C1 segment of cervical spinal cord (tissue), 14 donors: ENCODE measurements at regions not wholly inside any gene's neighbourhood (a gene's known extent, or its start where the extent isn't known, plus 50 kb on each side); places are given as distances from the start of the nearest gene placed in this dataset.
A peak's percentile ranks its signal among the peaks of the same experiment; 100 is the strongest.

Source experiments
- DNase-seq, 14 donors: peaks; one replicate each; lab custom pipeline; 2025; lab: John Stamatoyannopoulos, UW

DNA sequence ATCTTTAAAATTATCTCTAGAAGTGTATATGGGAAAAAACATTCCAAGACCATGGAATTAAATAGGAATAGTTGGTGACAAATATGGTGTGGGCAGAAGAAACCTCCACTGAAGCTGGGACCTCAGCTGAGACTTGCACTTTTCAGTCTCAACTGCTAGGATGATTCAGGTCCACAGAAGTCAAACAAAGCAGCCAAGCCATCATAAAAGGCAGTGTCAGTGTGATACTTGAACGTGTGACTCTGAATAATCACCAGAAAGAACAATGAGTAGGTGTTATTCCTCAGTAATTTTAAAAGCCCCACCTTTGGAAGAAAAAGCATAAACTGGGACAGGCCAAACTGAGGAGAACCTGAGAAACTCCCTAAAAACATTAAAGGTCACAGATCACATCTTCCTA is 90.7 kb downstream of the ZNF281 start:
- DNase-seq, result no peak

DNA sequence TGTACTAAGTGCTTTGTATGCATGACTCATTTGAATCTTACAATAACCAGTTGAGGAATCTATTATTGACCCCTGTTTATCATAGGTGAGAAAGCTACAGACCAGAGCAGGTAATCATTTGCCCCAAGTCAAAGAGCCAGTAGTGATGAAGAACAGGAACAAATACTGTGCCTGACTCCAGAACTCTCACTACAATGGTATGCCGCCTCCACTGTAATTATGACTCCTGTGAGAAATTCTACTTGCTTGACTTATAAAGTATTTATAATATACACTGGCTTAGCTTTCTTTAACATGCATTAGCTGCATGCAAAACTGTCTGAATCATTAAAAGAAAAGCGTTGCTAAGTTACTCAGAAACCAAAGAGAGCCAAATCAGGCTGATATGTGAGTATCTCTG is 92.6 kb downstream of the ZNF281 start:
- no peak for DNase-seq

DNA sequence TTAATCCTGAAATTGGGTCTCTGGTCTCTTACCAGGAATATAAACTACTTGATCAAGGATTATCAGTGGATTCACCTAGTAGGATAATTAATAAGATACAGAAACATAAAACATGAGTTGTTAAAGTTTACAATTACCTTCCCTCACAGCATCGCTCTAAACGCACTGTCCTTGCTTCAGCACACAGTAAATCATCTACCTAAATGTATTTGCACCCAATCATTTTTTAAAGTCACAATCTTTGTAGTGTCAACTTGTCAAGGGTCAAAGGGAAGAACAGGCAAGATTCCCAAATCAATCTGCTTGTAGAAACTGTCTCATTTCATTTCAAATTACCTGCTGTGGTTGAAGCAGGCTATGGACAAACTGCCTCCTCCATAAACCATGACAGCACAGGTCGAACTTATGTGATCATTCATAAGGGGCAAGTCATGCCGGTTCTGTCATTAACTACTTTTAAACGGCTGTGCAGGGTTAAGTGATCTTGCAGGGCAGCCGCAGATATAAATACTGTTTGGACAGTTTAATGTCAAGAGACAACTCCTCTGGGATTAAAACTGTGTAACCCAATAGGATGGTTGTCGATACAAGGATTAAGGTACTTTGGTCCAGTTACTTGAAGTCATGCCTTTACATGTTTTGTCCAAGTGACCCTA is 93.6 kb downstream of the ZNF281 start:
- no peak for DNase-seq

DNA sequence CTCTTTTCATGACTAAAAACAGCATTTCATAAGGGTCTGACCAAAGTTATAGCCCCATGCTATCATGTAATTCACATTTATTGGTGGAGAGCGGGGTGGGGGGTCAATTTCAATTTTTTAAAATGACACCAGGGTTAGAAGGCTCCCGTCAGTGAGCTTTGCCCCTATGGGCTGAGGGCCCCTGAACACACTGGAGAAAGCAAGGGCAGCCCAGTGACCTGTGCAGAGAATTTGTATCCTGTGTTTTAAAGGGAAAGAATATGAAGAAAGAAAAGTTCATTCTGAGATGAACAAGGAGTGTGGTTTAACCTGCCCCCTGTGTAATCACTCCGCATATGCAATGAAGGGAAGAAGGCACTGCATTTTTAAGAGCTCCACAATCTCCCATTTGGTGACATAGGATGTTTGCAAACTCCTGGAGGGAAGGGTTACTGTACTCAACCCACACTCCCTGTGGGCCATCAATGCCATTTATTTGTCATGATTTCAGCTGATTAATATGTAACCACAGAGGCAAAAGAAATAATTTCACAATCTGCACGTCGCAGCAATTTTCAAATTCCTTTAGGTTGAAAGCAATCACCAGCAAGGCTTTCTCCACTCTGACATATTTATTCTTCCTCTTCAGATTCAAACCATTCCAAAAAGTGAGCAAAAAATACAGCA is 95.6 kb downstream of the ZNF281 start:
- DNase-seq, result no peak

DNA sequence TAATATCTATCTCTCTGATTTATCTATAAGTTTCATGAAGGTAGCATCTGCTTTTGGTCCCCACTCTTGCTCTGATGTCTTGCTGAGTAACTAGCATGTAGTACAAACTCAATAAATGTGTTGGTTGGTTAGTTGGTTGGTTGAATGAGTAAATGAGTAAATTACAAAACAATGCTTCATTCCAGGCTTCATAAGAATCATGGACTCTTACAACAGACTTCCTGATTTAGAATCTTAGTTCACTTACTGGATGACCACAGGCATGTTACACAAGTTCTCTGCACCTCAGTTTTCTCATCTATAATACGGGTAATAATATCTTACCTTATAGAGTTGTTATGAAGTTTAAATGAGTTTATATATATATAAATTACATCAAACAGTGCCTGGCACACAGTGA is 98.6 kb downstream of the ZNF281 start:
- DNase-seq, result no peak

DNA sequence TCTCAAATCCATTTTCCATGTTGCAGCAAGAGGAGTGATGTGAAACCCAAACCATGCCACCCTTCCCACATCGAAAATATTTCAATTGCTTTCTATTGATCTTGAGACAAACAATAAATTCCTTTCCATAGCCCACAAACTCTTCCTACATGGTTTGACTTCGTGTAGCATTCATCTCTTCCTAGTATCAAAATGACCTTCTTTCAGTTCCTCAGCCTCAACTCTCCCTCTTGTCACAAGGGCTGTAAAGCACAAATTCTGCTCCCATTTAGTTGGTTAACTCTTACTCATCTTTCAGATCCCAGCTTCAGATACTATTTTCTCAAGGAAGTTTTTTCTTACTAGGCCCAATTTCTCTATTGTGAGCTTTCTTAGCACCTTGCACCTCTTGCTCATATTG is 99.0 kb downstream of the ZNF281 start:
- no peak for DNase-seq

DNA sequence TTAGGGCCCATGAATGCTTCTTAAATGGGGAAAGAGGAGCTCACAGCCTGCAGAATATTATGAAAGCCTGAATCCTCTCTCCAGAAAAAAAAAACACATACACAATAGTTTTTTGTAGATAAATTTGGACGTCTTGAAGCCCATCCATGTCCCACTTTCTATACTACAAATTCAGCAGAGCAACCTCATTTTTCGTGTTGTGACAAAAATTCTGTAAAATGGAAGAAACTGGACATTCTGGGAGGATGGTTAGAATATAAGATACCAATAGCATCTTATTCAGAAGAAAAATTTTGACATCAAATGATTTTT is 102.1 kb downstream of the ZNF281 start:
- no peak for DNase-seq

DNA sequence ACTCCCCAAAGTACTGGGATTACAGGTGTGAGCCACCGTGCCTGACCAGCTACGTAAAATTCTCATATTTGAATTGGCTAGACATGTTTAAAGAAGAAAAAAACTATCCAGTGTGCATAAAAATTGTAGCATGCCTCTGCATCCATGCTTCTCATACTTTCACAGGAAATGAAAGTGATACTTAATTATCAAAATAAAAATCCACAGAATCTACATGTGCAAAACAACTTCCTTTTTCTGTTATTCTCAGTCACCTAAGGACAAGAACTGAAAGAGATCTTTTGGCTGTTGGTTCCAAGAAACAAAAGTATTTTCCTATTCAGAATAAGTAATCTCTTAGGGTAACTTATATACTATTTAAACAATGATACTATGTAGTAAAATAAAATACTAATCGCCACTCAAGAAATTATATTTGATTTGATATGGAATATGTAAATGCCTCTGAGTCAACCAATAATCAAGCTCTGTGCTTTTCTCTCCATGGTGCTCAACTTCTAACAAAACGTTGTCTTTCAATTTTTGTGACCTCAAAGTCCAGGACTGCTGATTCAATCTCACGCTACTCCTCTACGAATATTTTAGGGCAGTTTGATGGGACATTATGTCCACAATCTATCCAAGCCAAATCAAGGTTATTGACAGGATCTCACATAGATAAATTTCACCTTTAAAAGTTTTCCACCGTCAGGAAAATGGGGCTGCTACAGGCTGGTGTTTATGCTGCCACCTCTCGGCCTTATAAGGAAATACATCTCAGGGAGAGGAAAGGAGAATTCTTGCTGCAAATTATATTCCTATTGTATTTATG is 102.7 kb downstream of the ZNF281 start:
- peak in 1 of 14 donors; percentile 13 for DNase-seq

DNA sequence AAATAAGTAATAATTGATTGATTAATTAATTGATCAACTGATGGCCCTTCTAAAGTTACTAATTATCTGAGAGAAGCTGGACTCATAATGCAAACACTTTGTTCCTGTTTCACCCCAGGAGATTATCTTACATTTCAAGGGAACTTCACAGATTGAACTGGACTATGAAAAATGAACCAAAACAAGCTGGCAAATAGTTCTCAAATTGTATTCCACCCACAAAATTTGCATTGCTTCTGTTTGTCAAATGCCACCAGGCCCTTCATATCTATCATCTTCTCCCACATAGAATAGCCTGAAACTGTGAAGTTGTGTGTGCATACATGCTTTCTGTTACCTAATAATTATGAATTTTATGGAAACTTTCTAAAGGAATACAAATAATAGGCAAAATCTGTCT is 104.0 kb downstream of the ZNF281 start:
- DNase-seq, result no peak

DNA sequence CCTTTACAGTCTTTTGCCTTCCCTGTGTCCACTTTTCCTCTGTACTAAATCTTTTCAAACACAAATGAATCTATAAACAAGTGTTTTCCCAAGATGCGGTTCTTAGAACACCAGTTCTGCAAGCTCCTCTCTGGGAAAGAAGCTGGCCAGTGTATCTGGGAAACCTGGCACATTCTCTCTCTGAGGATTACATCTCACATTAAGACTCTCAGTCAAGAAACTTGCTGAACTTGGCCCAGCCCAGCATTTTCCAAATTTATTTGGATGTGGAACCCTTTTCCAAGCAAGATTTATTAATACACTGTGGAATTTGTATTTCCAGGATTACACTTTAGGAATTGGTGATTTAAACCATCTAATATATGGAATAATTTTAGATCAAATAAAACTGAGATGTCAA is 105.7 kb downstream of the ZNF281 start:
- DNase-seq, result no peak

DNA sequence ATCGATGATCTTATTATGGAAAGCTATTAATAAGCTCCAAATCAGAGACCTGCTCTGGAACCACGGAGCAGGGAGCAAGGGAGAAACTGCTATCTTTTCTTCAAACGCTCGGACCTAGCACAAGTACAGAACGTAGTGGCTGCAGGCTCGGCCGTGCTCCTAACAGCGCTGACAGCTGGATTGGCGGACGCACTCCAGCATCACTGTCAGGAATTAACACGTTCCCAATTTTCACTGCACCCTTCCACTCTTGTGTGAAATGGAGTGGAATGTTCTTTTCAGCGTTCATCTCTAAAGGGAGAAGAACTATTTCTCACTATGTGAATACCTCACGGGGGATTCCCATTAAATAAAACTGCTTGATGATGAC is 106.9 kb downstream of the ZNF281 start:
- DNase-seq, result peak in 6 of 14 donors; percentile 34 to 68 (median 53)

DNA sequence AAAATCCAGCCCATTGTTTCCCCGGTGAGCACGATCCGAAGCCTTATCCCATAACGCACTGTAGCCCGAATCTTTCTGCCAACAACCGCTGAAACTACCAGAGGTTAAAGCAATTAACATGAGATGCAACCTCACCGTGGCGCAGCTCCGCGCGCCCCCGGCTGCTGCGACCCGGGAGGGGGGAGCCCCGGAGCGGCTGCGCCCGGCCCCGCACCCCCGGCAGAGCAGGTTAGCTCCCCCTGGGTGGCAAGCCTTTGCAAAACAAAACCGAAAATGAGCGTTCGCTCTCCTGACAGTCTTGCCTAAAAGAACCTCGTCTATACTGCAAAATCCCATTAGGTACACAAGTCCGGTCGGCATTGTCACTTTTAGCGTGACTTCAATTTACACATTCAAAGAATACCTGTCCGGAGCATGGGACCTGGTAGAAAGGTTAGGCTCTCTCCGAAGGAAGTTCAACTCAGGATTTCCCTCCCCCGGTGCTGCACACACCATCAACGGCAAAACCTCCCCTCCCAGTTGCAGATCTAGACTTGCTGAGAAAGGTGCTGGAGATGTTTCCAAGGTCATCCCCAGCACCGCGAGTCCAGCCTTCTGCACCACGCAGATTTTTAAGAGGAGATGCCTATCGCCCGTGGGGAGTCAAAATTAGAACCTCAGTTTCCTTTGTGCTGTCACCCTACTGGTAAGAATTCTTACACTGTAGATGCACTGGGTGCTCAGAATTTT is 107.5 kb downstream of the ZNF281 start:
- DNase-seq, result peak in 8 of 14 donors; percentile 14 to 68 (median 44)

DNA sequence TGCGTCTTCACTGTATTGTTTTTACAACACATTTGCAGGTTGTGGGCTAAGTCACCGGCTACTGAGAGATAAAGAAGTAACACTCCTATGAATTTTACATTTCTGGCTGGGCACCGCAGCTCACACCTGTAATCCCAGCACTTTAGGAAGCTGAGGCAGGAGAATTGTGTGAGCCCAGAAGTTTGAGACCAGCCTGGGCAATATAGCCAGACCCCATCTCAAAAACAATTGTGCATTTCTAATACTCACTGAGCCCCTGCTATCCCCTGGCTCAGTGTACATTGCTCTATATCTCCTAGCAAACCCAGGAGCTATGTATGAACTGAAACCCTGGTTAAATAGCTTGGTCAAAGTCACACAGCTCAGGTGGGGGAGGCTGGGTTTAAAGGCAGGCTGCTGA is 108.7 kb downstream of the ZNF281 start:
- DNase-seq, result no peak

DNA sequence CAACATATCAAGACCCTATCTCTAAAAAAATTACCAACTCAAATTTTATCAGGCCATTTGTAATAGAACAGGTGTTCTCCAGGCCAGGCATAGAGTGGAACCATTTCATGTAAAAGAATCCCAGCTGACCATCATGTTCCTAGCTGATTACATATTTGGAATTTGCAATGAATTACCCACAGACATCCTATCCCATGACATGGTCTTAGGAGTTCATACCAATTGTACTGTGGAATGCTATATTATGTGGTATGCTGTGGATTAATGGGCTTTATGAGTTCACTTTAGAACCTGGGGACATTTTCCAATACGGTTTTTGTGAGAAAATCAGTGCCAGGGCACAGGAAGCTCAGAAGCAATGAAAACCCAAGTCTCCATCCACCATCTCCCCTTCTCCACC is 110.3 kb downstream of the ZNF281 start:
- no peak for DNase-seq

DNA sequence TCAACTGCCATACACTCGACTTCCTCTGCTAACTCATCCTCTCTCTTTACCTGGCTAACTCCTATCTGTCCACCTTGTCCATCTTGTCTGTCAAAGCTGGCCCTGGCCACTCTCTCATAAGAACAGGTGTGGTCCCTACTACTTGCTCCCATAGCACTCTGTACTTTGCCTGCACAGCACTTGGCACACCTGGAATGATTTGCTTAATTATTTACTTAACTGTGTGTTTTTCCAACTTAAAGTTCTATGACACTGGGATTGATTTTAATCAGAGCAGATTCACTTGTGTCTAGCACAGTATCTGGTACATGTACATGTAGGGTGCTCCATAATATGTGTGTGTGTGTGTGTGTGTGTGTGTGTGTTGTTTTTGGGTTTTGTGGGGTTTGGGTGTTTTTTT is 111.6 kb downstream of the ZNF281 start:
- no peak for DNase-seq

DNA sequence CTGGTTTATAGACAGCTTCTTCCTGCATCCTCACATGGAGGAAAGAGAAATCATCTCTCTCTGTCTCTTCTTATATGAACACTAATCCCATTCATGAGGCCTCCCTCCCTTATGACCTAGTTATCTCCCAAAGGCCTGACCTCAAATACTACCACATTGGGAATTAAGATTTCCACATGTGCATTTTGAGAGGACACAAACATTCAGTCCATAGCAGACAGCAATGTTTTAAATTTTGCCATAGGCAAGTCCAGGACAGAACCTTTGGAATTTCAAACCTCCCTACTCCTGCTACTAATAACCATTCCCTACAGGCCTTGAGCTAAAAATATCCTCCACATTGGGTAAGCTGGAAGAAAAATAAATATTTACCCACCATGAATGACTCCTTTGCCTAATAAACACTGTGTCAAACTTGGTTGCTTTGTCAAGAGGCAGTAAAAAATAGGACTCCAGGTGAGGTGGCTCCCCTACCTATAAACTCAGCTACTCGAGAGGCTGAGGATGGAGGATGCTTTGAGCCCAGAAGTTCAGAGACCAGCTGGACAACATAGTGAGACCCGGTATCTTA is 113.7 kb downstream of the ZNF281 start:
- DNase-seq, result no peak

DNA sequence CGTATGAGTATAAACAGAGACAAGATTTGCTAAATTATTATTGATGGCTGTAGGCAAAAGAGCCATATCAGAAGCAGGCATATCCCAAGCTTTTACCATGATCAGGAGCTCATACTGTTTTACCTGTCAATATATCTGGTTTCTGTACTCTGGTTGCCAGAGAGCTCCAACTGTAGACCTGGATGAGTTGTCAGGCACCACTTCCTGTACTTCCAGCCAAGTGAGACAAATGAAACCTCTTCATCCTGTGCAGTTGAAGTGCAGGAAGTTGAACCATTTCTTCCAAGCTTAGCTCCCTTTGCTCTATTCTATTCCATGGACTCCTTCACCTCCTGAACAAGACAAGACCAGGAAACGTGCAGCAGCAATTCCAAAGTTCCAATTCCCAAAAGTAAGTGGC is 115.6 kb downstream of the ZNF281 start:
- no peak for DNase-seq

DNA sequence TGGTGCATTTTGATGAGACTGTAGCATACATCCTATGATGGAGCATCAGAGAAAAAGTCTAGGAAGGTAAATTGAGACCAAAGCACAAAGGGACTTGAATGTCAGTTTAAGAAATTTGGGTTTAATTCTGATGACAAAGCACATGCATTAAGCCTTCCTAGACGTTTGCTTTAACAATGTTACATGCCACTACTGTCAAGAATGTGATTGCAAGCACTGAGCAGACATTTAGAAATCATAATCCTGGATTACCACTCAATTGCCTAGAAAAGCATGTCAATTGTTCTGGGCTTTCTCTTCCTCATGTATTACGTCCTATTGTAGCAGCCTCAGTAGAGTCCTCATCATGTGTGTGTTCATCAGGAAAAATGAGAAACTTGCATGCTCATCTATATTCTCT is 117.1 kb downstream of the ZNF281 start:
- no peak for DNase-seq

DNA sequence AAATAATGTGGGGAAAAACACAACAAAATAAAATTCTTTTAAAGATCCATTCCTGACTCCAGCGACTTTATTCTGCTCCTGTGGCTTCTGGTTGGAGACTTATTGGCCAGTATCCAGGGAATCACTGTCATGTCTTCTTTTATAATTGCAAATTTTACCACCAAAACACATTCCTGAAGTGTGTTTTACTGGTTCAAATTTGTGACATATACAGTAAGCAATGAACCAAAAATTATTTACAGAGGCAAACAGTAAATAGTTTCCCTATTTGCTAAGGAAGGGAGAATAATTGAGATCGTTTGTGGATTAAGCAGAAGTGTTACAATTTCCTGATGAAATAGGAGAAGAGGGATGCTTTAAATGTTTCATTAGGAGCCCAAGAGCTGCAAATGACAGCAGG is 118.7 kb downstream of the ZNF281 start:
- DNase-seq, result no peak

DNA sequence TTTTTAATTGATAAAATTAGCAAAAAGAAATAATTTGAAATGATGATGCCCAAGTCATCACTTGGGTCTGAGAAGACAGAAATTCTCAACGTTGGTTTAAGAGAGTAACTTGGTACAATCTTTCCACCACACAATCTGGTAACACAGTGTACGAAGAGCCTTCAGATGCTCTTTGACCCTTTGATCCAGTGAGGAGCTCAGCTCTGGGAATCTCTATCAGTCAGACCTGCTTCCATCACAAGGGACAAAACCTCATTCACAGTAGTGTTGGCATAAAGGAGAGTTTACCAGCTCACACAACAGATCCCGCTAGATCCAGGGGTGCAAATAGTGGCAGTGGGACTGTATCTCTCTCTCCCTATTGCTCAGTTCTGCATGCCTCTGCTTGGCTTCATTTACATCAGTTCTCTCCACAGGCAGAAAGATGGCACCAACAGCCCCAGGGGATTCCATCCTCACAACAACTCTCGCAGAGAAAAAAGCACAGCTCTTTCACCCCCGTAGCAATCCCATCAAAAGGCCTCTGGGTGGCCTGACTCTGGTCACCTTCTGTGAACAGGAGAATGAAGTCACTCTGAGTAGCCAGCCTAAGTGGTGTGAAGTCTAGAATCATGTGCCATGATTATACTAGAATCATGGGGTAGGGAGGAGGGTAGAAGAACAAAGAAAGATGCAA is 119.7 kb downstream of the ZNF281 start:
- DNase-seq, result no peak

DNA sequence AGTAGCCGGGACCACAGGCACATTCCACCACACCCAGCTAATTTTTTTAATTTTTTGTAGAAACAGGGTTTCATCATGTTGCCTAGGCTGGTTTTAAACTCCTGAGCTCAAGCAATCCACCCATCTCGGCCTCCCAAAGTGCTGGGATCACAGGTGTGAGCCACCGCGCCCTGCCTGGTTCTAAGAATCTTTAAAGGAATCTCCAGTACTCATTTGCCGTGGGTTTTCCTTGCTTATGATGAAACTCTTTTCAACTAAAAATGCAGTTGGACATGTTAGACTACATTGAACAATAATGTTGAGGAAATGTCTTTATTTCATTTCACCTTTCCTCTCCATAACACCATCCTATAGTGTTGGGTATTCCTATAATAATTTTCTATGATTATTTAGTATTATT is 121.6 kb downstream of the ZNF281 start:
- no peak for DNase-seq
